GM12878 (cell line): ENCODE measurements at regions not wholly inside any gene's neighbourhood (a gene's known extent, or its start where the extent isn't known, plus 50 kb on each side); places are given as distances from the start of the nearest gene placed in this dataset.

Source experiments
- HCFC1 ChIP-seq: fragments of 150-350 bp; IDR thresholded peaks from 2 replicates; pipeline ENCODE4 v1.6.1; 2014; ENCODE audit warnings: low read length
- MYC ChIP-seq: IDR thresholded peaks from 2 replicates; pipeline ENCODE4 v1.6.1; 2011; ENCODE audit warnings: mild to moderate bottlenecking, low read length, moderate library complexity, inconsistent platforms; ENCODE audit not compliant: insufficient read depth, insufficient replicate concordance, insufficient read length, severe bottlenecking
- REST ChIP-seq: IDR thresholded peaks from 2 replicates; pipeline ENCODE4 v1.6.1; 2012; ENCODE audit warnings: mild to moderate bottlenecking, low read depth, low read length
- SIN3A ChIP-seq: IDR thresholded peaks from 2 replicates; pipeline ENCODE4 v1.6.1; 2012; ENCODE audit warnings: low read depth, low read length, improper control_type of control experiment

GRCh38 chr12:73266206-73266605 lies 994.0 kb downstream of the TRHDE start:
- TF ChIP-seq SIN3A (no peak), REST (no peak), HCFC1 (no peak), MYC (no peak)
